ENCODE measurements at regions not wholly inside any gene's neighbourhood (a gene's known extent, or its start where the extent isn't known, plus 50 kb on each side); places are given as distances from the start of the nearest gene placed in this dataset.

- TF ChIP-seq JUN (IDR thresholded peaks at IDR 0.05; ENCODE audit: borderline replicate concordance, insufficient read depth, insufficient read length, low read depth), result no peak
- TF ChIP-seq MAX (IDR thresholded peaks at IDR 0.05; ENCODE audit: insufficient read depth, insufficient read length), result no peak
- TF ChIP-seq EZH2 (IDR thresholded peaks at IDR 0.05; ENCODE audit: borderline replicate concordance, low read depth, low read length, severe bottlenecking), result no peak
- TF ChIP-seq POLR2A (IDR thresholded peaks at IDR 0.05; ENCODE audit: low read depth, low read length), result no peak
- TF ChIP-seq MYC (IDR thresholded peaks at IDR 0.05; ENCODE audit: low read depth, low read length), result no peak
- no peak for TF ChIP-seq FOS (IDR thresholded peaks at IDR 0.05; ENCODE audit: borderline replicate concordance, insufficient read depth, low read length)
- TF ChIP-seq CTCF (IDR thresholded peaks at IDR 0.05; ENCODE audit: extremely low read depth in 1 of 2, insufficient read depth in 1 of 2, low read depth in 1 of 2, low read length in 2 of 2), result no peak
- no peak for TF ChIP-seq POLR2AphosphoS5 (IDR thresholded peaks at IDR 0.05; ENCODE audit: insufficient read depth, low read depth, low read length)
- no peak for TF ChIP-seq GATA2 (IDR thresholded peaks at IDR 0.05; ENCODE audit: insufficient read depth, insufficient read length, low read depth, low read length)
- no peak overlapping the region for H2AFZ ChIP-seq (ENCODE audit: low read depth, low read length)
- H3K4me1 ChIP-seq (ENCODE audit: control insufficient read depth, extremely low read depth, insufficient read depth, low read length), result peaks cover 8% of the 10 kb centered on the region
- dilution Hi-C loops (cut with MboI; ENCODE audit: extremely low pct_ligation_motif_present, low sequenced_read_pairs), result no loop called here
- H3K9me3 ChIP-seq (replicated peaks; ENCODE audit: control insufficient read depth, insufficient read depth, low read length), result no peaks in the 10 kb centered on the region
- ChIA-PET CTCF (interaction anchor here (1.1 kb wide), 1 partner anchor 76 kb away, joined by 3 read pairs; no protein-coding TSS in a partner anchor), POLR2A (no interaction called here)
- H3K36me3 ChIP-seq (ENCODE audit: control insufficient read depth in 2 of 2, extremely low read depth in 1 of 2, insufficient read depth in 2 of 2, low read length in 2 of 2), result no peaks in the 10 kb centered on the region
- no peak overlapping the region for H3K9ac ChIP-seq (replicated peaks; ENCODE audit: extremely low read depth, insufficient read depth, low read length)
- no peaks in the 10 kb centered on the region for H3K27me3 ChIP-seq (ENCODE audit: control insufficient read depth in 2 of 2, insufficient read depth in 2 of 2, low read length in 2 of 2)
- no peak overlapping the region for H3K4me3 ChIP-seq (replicated peaks in 1 of 3; ENCODE audit: insufficient read depth in 1 of 3, low read depth in 1 of 3, low read length in 3 of 3)
- no peak for FAIRE-seq
- H3K79me2 ChIP-seq (ENCODE audit: control insufficient read depth, insufficient read depth, low read length), result no peaks in the 10 kb centered on the region
- H4K20me1 ChIP-seq (replicated peaks; ENCODE audit: control insufficient read depth, extremely low read depth, insufficient read depth, low read length), result no peaks in the 10 kb centered on the region
- intact Hi-C loops (cut with micrococcal nuclease), result no loop called here
- no peak overlapping the region for H3K4me2 ChIP-seq (ENCODE audit: insufficient read depth, low read length)
- no peaks in the 10 kb centered on the region for H3K9me1 ChIP-seq (replicated peaks; ENCODE audit: control insufficient read depth, extremely low read depth, insufficient read depth, low read length)
- H3K27ac ChIP-seq (ENCODE audit: insufficient read depth, low read depth, low read length), result no peak overlapping the region
- BruUV-seq (replicated peaks), result no TSS peak
- peak; percentile 21 for DNase-seq (ENCODE audit: low read depth, low spot score)
Observed at GRCh38 chr3:102104033-102104432, 254.7 kb downstream of the NFKBIZ start.
